Neuronal stem cell (in vitro differentiated cells): ENCODE measurements at regions not wholly inside any gene's neighbourhood (a gene's known extent, or its start where the extent isn't known, plus 50 kb on each side); places are given as distances from the start of the nearest gene placed in this dataset.

Source experiments
- DNase-seq: peaks from one replicate; pipeline ENCODE4 v3.0.0-alpha.2; 2013; ENCODE audit warnings: low spot score
- H2AFZ ChIP-seq: one replicate; pipeline ENCODE4 v1.6.1; 2013; ENCODE audit warnings: mild to moderate bottlenecking, low read length, inconsistent platforms
- H2AK5ac ChIP-seq: 2 replicates; pipeline ENCODE4 v1.6.1; 2013; ENCODE audit warnings: low read depth, mild to moderate bottlenecking, inconsistent platforms, low read length, moderate library complexity, mixed read lengths
- H2BK120ac ChIP-seq: 2 replicates; pipeline ENCODE4 v1.6.1; 2013; ENCODE audit warnings: low read depth, mild to moderate bottlenecking, inconsistent platforms, low read length, moderate library complexity, mixed read lengths
- H2BK12ac ChIP-seq: one replicate; pipeline ENCODE4 v1.6.1; 2013; ENCODE audit warnings: low read length, inconsistent platforms
- H2BK15ac ChIP-seq: 2 replicates; pipeline ENCODE4 v1.6.1; 2013; ENCODE audit warnings: mild to moderate bottlenecking, low read length, inconsistent platforms, mixed read lengths
- H2BK5ac ChIP-seq: one replicate; pipeline ENCODE4 v1.6.1; 2013; ENCODE audit warnings: inconsistent platforms, mild to moderate bottlenecking, low read length, moderate library complexity
- H3K14ac ChIP-seq: one replicate; pipeline ENCODE4 v1.6.1; 2013; ENCODE audit warnings: low read length, inconsistent platforms
- H3K18ac ChIP-seq: 2 replicates; pipeline ENCODE4 v1.6.1; 2013; ENCODE audit warnings: low read length, inconsistent platforms
- H3K23ac ChIP-seq: 2 replicates; pipeline ENCODE4 v1.6.1; 2013; ENCODE audit warnings: low read depth, mild to moderate bottlenecking, mixed read lengths, low read length, inconsistent platforms; ENCODE audit not compliant: poor library complexity
- H3K27ac ChIP-seq: replicated peaks from 3 replicates; pipeline ENCODE4 v1.5.1; 2013; ENCODE audit warnings: low read length, inconsistent platforms
- H3K27me3 ChIP-seq, 3 experiments: 2 replicates each; pipeline ENCODE4 v1.6.1; 2013; ENCODE audit warnings: low read length in 3 of 3, mild to moderate bottlenecking in 2 of 3, inconsistent platforms in 1 of 3, low read depth in 1 of 3, mixed read lengths in 1 of 3, moderate library complexity in 1 of 3; ENCODE audit not compliant: control insufficient read depth in 3 of 3, insufficient read depth in 3 of 3
- H3K36me3 ChIP-seq, 2 donors: replicated peaks in 1 of 2; 2 replicates each; pipeline ENCODE4 v1.6.1; 2013; ENCODE audit warnings: low read length in 2 of 2; ENCODE audit not compliant: control insufficient read depth in 2 of 2, insufficient read depth in 2 of 2
- H3K4ac ChIP-seq: 2 replicates; pipeline ENCODE4 v1.6.1; 2013; ENCODE audit warnings: inconsistent platforms, mild to moderate bottlenecking, low read length, moderate library complexity
- H3K4me1 ChIP-seq, 2 donors: 1 replicate in 1 of 2; 2 replicates in 1 of 2; pipeline ENCODE4 v1.6.1; 2013; ENCODE audit warnings: low read length in 2 of 2, low read depth in 1 of 2; ENCODE audit not compliant: control insufficient read depth in 2 of 2, insufficient read depth in 1 of 2
- H3K4me2 ChIP-seq: one replicate; pipeline ENCODE4 v1.6.1; 2013; ENCODE audit warnings: mild to moderate bottlenecking, low read length, inconsistent platforms; ENCODE audit not compliant: insufficient read depth, poor library complexity, severe bottlenecking
- H3K4me3 ChIP-seq, 2 donors: 2 replicates each; pipeline ENCODE4 v1.5.1; 2013; ENCODE audit warnings: low read length in 2 of 2, mild to moderate bottlenecking in 2 of 2, inconsistent platforms in 1 of 2, moderate library complexity in 1 of 2
- H3K79me1 ChIP-seq: one replicate; pipeline ENCODE4 v1.6.1; 2013; ENCODE audit warnings: low read depth, mild to moderate bottlenecking, inconsistent platforms, low read length, moderate library complexity
- H3K9ac ChIP-seq: one replicate; pipeline ENCODE4 v1.6.1; 2013; ENCODE audit warnings: mild to moderate bottlenecking, low read depth, low read length, inconsistent platforms; ENCODE audit not compliant: poor library complexity
- H3K9me3 ChIP-seq, 2 donors: replicated peaks in 1 of 2; 2 replicates each; pipeline versions ENCODE3 to v1.6.1; 2013; ENCODE audit warnings: low read length in 2 of 2, mild to moderate bottlenecking in 2 of 2, inconsistent platforms in 1 of 2, low read depth in 1 of 2, mixed read lengths in 1 of 2, moderate library complexity in 1 of 2; ENCODE audit not compliant: control insufficient read depth in 2 of 2, insufficient read depth in 1 of 2
- H4K8ac ChIP-seq: one replicate; pipeline ENCODE4 v1.6.1; 2013; ENCODE audit warnings: low read depth, mild to moderate bottlenecking, inconsistent platforms, low read length, moderate library complexity
- H4K91ac ChIP-seq: one replicate; pipeline ENCODE4 v1.6.1; 2013; ENCODE audit warnings: low read length, low read depth, mild to moderate bottlenecking, inconsistent platforms; ENCODE audit not compliant: poor library complexity
- WGBS, 2 donors: extraction: QIAGEN DNeasy Blood & Tissue Kit; methylation state at CpG; one replicate each; pipeline ENCODE4 v1.1.7; 2013; ENCODE audit warnings: missing lambda C conversion rate in 2 of 2, mixed read lengths in 1 of 2; ENCODE audit not compliant: insufficient read length in 2 of 2, insufficient replicate concordance in 1 of 2; ENCODE audit errors: extremely low coverage in 2 of 2; 5-methylcytosine and 5-hydroxymethylcytosine counted together

- Histone ChIP-seq H4K8ac (no peak overlapping the region), H3K18ac (no peak overlapping the region), H3K14ac (no peak overlapping the region), H3K4me2 (no peak overlapping the region), H3K79me1 (no peaks in the 10 kb centered on the region), H3K4me1 (peaks cover 0 to 3% of the 10 kb centered on the region in 2 donors), H3K4ac (no peak overlapping the region), H3K9me3 (no peaks in the 10 kb centered on the region), H3K23ac (no peak overlapping the region), H2AFZ (no peak overlapping the region), H3K4me3 (no peak overlapping the region), H4K91ac (no peak overlapping the region), H2BK120ac (no peak overlapping the region), H3K27ac (no peak overlapping the region), H3K36me3 (no peaks in the 10 kb centered on the region), H2BK15ac (no peak overlapping the region), H2BK12ac (no peak overlapping the region), H3K9ac (no peak overlapping the region), H2BK5ac (no peak overlapping the region), H3K27me3 (no peaks in the 10 kb centered on the region), H2AK5ac (no peak overlapping the region)
- no peak for DNase-seq
- no CpG with 5 or more reads among the region's 2 CpGs for whole genome bisulfite sequencing, 2 donors
These were observed 507.2 kb downstream of the NFIB start for GRCh38 chr9:13806714-13807113.

GRCh38 chr9:13805546-13805945, 508.4 kb downstream of the NFIB start:
- H4K8ac ChIP-seq = no peak overlapping the region
- no peak overlapping the region for H2BK120ac ChIP-seq
- no peaks in the 10 kb centered on the region for H3K36me3 ChIP-seq
- H2BK12ac ChIP-seq = no peak overlapping the region
- no peaks in the 10 kb centered on the region for H3K27me3 ChIP-seq
- H3K4me1 ChIP-seq = peaks cover 0 to 3% of the 10 kb centered on the region in 2 donors
- H2AK5ac ChIP-seq = no peak overlapping the region
- H3K4ac ChIP-seq = no peak overlapping the region
- no peak overlapping the region for H3K27ac ChIP-seq
- DNase-seq = no peak
- H4K91ac ChIP-seq = no peak overlapping the region
- H2BK5ac ChIP-seq = no peak overlapping the region
- no peak overlapping the region for H3K14ac ChIP-seq
- no peak overlapping the region for H3K4me3 ChIP-seq
- H3K9ac ChIP-seq = no peak overlapping the region
- no peak overlapping the region for H2BK15ac ChIP-seq
- no peak overlapping the region for H3K4me2 ChIP-seq
- H3K18ac ChIP-seq = no peak overlapping the region
- no peak overlapping the region for H2AFZ ChIP-seq
- no peak overlapping the region for H3K23ac ChIP-seq
- H3K79me1 ChIP-seq = no peaks in the 10 kb centered on the region
- no peaks in the 10 kb centered on the region for H3K9me3 ChIP-seq
- WGBS, 2 donors = no CpG with 5 or more reads among the region's 5 CpGs

GRCh38 chr9:13804532-13804931, 509.4 kb downstream of the NFIB start:
- Histone ChIP-seq H2BK15ac (no peak overlapping the region), H3K79me1 (no peaks in the 10 kb centered on the region), H3K18ac (no peak overlapping the region), H3K4ac (no peak overlapping the region), H2AFZ (no peak overlapping the region), H3K4me3 (no peak overlapping the region), H3K23ac (no peak overlapping the region), H2AK5ac (no peak overlapping the region), H3K27me3 (no peaks in the 10 kb centered on the region), H2BK120ac (no peak overlapping the region), H3K4me2 (no peak overlapping the region), H3K14ac (no peak overlapping the region), H3K27ac (no peak overlapping the region), H4K91ac (no peak overlapping the region), H4K8ac (no peak overlapping the region), H2BK12ac (no peak overlapping the region), H2BK5ac (no peak overlapping the region), H3K36me3 (no peaks in the 10 kb centered on the region), H3K4me1 (peaks cover 0 to 3% of the 10 kb centered on the region in 2 donors), H3K9ac (no peak overlapping the region), H3K9me3 (no peaks in the 10 kb centered on the region)
- no peak for DNase-seq
- no CpG with 5 or more reads among the region's 4 CpGs for WGBS, 2 donors

GRCh38 chr9:13800776-13801175, 513.2 kb downstream of the NFIB start:
- H3K4me3 ChIP-seq = no peak overlapping the region
- H3K27ac ChIP-seq = no peak overlapping the region
- no peak overlapping the region for H2BK12ac ChIP-seq
- no peaks in the 10 kb centered on the region for H3K27me3 ChIP-seq
- H4K8ac ChIP-seq = no peak overlapping the region
- H2AK5ac ChIP-seq = no peak overlapping the region
- H3K9me3 ChIP-seq = no peaks in the 10 kb centered on the region
- no peak overlapping the region for H4K91ac ChIP-seq
- DNase-seq = no peak
- no peak overlapping the region for H2AFZ ChIP-seq
- H3K36me3 ChIP-seq = no peaks in the 10 kb centered on the region
- H2BK15ac ChIP-seq = no peak overlapping the region
- no peak overlapping the region for H2BK120ac ChIP-seq
- no peak overlapping the region for H3K9ac ChIP-seq
- no peaks in the 10 kb centered on the region for H3K4me1 ChIP-seq
- whole genome bisulfite sequencing, 2 donors = no CpG with 5 or more reads among the region's 3 CpGs
- H3K14ac ChIP-seq = no peak overlapping the region
- H3K4ac ChIP-seq = no peak overlapping the region
- no peak overlapping the region for H2BK5ac ChIP-seq
- no peak overlapping the region for H3K23ac ChIP-seq
- no peak overlapping the region for H3K18ac ChIP-seq
- no peaks in the 10 kb centered on the region for H3K79me1 ChIP-seq
- no peak overlapping the region for H3K4me2 ChIP-seq
